ENCODE measurements at regions not wholly inside any gene's neighbourhood (a gene's known extent, or its start where the extent isn't known, plus 50 kb on each side); places are given as distances from the start of the nearest gene placed in this dataset.

GRCh38 chr4:4693258-4693657 lies 151.4 kb upstream of the STX18 start:
- no peak for TF ChIP-seq POLR2A (IDR thresholded peaks at IDR 0.05)
- no peak for TF ChIP-seq CTCF (IDR thresholded peaks at IDR 0.05)

All from body of pancreas (tissue), 4 donors.